ENCODE measurements at regions not wholly inside any gene's neighbourhood (a gene's known extent, or its start where the extent isn't known, plus 50 kb on each side); places are given as distances from the start of the nearest gene placed in this dataset.

GRCh38 chr1:234931404-234931973, 197.1 kb downstream of the TOMM20 start:
- DNase-seq (ENCODE audit: low read depth): no peak
- H3K4me2 ChIP-seq (ENCODE audit: low read length): no peak overlapping the region
- H3K9me3 ChIP-seq (ENCODE audit: insufficient read depth, low read depth, low read length): no peaks in the 10 kb centered on the region
- Mint-ChIP-seq H3K27me3 (ENCODE audit: low read depth, unreplicated experiment) (no peaks in the 10 kb centered on the region), H3K36me3 (ENCODE audit: low read depth, unreplicated experiment) (no peaks in the 10 kb centered on the region), H3K4me1 (ENCODE audit: low read depth, unreplicated experiment) (peaks cover 27% of the 10 kb centered on the region), H3K4me3 (ENCODE audit: unreplicated experiment) (no peak overlapping the region), H3K27ac (ENCODE audit: unreplicated experiment) (no peak overlapping the region), H3K9me3 (ENCODE audit: unreplicated experiment) (no peaks in the 10 kb centered on the region)
- TF ChIP-seq, protein P1, sequence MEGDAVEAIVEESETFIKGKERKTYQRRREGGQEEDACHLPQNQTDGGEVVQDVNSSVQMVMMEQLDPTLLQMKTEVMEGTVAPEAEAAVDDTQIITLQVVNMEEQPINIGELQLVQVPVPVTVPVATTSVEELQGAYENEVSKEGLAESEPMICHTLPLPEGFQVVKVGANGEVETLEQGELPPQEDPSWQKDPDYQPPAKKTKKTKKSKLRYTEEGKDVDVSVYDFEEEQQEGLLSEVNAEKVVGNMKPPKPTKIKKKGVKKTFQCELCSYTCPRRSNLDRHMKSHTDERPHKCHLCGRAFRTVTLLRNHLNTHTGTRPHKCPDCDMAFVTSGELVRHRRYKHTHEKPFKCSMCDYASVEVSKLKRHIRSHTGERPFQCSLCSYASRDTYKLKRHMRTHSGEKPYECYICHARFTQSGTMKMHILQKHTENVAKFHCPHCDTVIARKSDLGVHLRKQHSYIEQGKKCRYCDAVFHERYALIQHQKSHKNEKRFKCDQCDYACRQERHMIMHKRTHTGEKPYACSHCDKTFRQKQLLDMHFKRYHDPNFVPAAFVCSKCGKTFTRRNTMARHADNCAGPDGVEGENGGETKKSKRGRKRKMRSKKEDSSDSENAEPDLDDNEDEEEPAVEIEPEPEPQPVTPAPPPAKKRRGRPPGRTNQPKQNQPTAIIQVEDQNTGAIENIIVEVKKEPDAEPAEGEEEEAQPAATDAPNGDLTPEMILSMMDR (IDR thresholded peaks at IDR 0.05; ENCODE audit: insufficient read depth, low read depth, low read length): no peak
- TF ChIP-seq EZH2 (IDR thresholded peaks at IDR 0.05; ENCODE audit: insufficient read depth, low read length): no peak
- no peaks in the 10 kb centered on the region for H3K79me2 ChIP-seq (ENCODE audit: insufficient read depth, low read length)
- no peaks in the 10 kb centered on the region for H3K27me3 ChIP-seq (ENCODE audit: insufficient read depth, low read length)
- H2AFZ ChIP-seq (ENCODE audit: low read depth, low read length): no peak overlapping the region
- H3K4me1 ChIP-seq (ENCODE audit: insufficient read depth, low read length): peaks cover 26% of the 10 kb centered on the region
- no peak overlapping the region for H3K27ac ChIP-seq (ENCODE audit: low read depth, low read length)
- H3K36me3 ChIP-seq (ENCODE audit: insufficient read depth, low read length): no peaks in the 10 kb centered on the region
- H4K20me1 ChIP-seq (ENCODE audit: insufficient read depth, low read length): no peaks in the 10 kb centered on the region
- H3K9ac ChIP-seq (ENCODE audit: low read length): no peak overlapping the region
- FAIRE-seq: no peak
- H3K4me3 ChIP-seq (ENCODE audit: insufficient read depth, low read depth, low read length): no peak overlapping the region

GRCh38 chr1:234929369-234929768, 199.3 kb downstream of the TOMM20 start:
- DNase-seq (ENCODE audit: low read depth) (no peak), FAIRE-seq (no peak)
- Mint-ChIP-seq H3K27me3 (ENCODE audit: low read depth, unreplicated experiment) (no peaks in the 10 kb centered on the region), H3K4me1 (ENCODE audit: low read depth, unreplicated experiment) (peaks cover 33% of the 10 kb centered on the region), H3K4me3 (ENCODE audit: unreplicated experiment) (no peak overlapping the region), H3K27ac (ENCODE audit: unreplicated experiment) (no peak overlapping the region), H3K36me3 (ENCODE audit: low read depth, unreplicated experiment) (no peaks in the 10 kb centered on the region), H3K9me3 (ENCODE audit: unreplicated experiment) (no peaks in the 10 kb centered on the region)
- Histone ChIP-seq H2AFZ (ENCODE audit: low read depth, low read length) (no peak overlapping the region), H3K9ac (ENCODE audit: low read length) (no peak overlapping the region), H3K4me3 (ENCODE audit: insufficient read depth, low read depth, low read length) (no peak overlapping the region), H3K36me3 (ENCODE audit: insufficient read depth, low read length) (no peaks in the 10 kb centered on the region), H3K4me1 (ENCODE audit: insufficient read depth, low read length) (peaks cover 32% of the 10 kb centered on the region), H3K79me2 (ENCODE audit: insufficient read depth, low read length) (no peaks in the 10 kb centered on the region), H4K20me1 (ENCODE audit: insufficient read depth, low read length) (no peaks in the 10 kb centered on the region), H3K4me2 (ENCODE audit: low read length) (no peak overlapping the region), H3K9me3 (ENCODE audit: insufficient read depth, low read depth, low read length) (no peaks in the 10 kb centered on the region), H3K27me3 (ENCODE audit: insufficient read depth, low read length) (no peaks in the 10 kb centered on the region), H3K27ac (ENCODE audit: low read depth, low read length) (no peak overlapping the region)
- TF ChIP-seq, protein P1 (IDR thresholded peaks at IDR 0.05; ENCODE audit: insufficient read depth, low read depth, low read length): no peak
- no peak for TF ChIP-seq EZH2 (IDR thresholded peaks at IDR 0.05; ENCODE audit: insufficient read depth, low read length)

DNA sequence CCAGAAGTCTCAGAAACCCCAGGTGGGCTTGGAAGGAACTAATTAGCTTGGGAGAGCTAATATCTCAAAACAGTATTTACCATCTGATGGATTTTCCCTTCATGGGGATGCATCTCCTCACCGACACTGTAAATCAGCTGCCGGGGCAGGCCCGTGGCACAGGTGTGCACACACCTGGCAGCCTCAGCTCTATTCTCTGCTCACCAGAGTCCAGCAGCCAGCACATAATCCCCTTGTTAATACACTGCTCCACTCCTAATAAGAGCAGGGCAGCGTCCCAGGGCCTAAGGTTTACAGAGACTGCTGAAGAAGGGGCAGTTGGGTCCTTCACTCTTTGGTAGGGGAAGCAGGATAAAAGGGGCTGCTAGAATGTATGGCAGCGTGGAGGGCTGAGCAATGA, 200.0 kb downstream of the TOMM20 start:
- H3K4me2 ChIP-seq (ENCODE audit: low read length): peak overlapping the region; percentile 7
- Mint-ChIP-seq H3K9me3 (ENCODE audit: unreplicated experiment) (no peaks in the 10 kb centered on the region), H3K27ac (ENCODE audit: unreplicated experiment) (peak overlapping the region; percentile 87), H3K4me3 (ENCODE audit: unreplicated experiment) (no peak overlapping the region), H3K4me1 (ENCODE audit: low read depth, unreplicated experiment) (peaks cover 35% of the 10 kb centered on the region), H3K27me3 (ENCODE audit: low read depth, unreplicated experiment) (no peaks in the 10 kb centered on the region), H3K36me3 (ENCODE audit: low read depth, unreplicated experiment) (no peaks in the 10 kb centered on the region)
- no peak for FAIRE-seq
- H3K27me3 ChIP-seq (ENCODE audit: insufficient read depth, low read length): no peaks in the 10 kb centered on the region
- peaks cover 30% of the 10 kb centered on the region for H3K4me1 ChIP-seq (ENCODE audit: insufficient read depth, low read length)
- no peaks in the 10 kb centered on the region for H4K20me1 ChIP-seq (ENCODE audit: insufficient read depth, low read length)
- no peak overlapping the region for H3K9ac ChIP-seq (ENCODE audit: low read length)
- no peak overlapping the region for H2AFZ ChIP-seq (ENCODE audit: low read depth, low read length)
- H3K79me2 ChIP-seq (ENCODE audit: insufficient read depth, low read length): no peaks in the 10 kb centered on the region
- TF ChIP-seq EZH2 (IDR thresholded peaks at IDR 0.05; ENCODE audit: insufficient read depth, low read length): no peak
- TF ChIP-seq, protein P1 (IDR thresholded peaks at IDR 0.05; ENCODE audit: insufficient read depth, low read depth, low read length): no peak
- no peak for DNase-seq (ENCODE audit: low read depth)
- H3K9me3 ChIP-seq (ENCODE audit: insufficient read depth, low read depth, low read length): no peaks in the 10 kb centered on the region
- no peak overlapping the region for H3K4me3 ChIP-seq (ENCODE audit: insufficient read depth, low read depth, low read length)
- H3K36me3 ChIP-seq (ENCODE audit: insufficient read depth, low read length): no peaks in the 10 kb centered on the region
- no peak overlapping the region for H3K27ac ChIP-seq (ENCODE audit: low read depth, low read length)

Data from astrocyte (in vitro differentiated cells and primary cell).